GM19328 (cell line): ENCODE measurements at regions not wholly inside any gene's neighbourhood (a gene's known extent, or its start where the extent isn't known, plus 50 kb on each side); places are given as distances from the start of the nearest gene placed in this dataset.

Experiments
- ATAC-seq: cut with Tn5 transposase; IDR thresholded peaks from one replicate; pipeline ENCODE4 v1.9.1; 2021; ENCODE audit warnings: mild to moderate bottlenecking, moderate library complexity; ENCODE audit not compliant: unreplicated experiment

DNA sequence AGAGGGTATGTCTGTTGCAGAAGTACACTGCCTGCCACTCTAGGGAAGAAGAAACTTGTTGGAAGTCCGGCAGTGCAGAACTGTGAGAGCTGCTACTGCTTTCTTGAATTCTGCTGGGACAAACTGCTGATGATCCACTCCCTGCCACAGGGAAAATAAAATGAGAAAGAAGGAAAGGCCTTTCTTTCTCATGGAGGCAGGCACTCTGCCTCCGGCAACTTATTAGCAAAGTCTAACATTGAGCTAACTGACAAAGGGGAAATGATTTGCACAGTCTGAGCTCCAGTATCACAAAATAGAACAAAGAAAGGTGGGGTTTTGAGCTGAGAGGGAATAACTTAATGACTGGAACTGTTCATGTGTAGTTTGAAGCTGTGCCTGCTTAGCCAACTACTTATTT is 134.6 kb downstream of the AASDHPPT start:
- ATAC-seq: no peak

DNA sequence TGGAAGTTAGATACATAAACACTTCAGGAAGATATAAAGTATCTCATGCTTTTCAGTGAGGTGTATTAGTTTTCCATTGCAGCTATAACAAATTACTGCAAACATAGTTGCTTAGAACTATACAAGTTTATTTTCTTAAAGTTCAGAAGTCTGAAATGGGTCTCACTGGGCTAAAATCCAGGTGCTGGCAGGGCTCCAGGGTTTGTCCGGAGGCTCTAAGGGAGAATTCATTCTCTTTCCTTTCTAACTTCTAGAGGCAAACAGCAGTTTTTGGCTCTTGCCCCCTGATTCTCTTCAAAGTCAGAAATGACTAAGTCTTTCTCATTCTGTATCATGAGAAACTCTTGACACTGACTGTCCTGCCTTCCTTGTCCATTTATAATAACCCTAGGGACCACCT is 138.8 kb downstream of the AASDHPPT start:
- ATAC-seq: no peak

DNA sequence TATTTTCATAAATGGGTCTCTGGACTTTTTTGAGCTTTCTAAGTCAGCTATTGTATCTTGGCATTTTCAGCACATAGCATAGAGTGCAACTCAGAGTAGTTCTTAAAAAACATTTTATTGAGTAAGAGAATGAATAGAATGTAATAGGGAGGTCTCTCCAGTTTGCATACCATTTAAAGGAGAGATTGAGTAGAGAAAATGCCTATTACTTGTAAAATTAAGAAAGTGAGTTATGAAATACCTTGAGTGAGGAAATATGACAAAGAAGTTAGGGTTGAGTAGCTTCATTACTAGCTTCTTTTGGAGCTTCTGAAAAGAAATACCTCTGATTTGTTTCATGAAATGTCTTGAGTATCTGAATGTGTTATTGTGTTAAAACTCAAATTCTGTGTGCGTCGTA is 140.0 kb downstream of the AASDHPPT start:
- ATAC-seq: no peak

DNA sequence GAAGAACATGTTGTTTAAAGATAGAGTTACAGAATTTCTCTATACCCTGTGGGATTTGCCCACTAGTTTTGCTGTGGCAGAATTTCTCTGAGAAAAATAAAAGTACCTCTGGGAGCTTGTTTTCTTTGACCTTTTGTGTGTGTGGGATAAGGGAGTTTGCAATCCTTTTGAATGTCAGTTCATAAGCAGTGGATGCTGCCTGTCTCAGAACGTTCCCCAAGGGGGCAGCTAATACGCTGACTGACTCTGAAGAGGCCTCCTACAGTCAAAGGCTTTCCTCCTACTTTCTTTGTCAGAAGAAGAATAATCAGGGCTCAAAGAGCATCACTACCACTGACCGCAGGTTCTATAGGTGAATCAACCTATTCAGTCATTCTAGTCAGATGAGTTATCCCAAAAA is 140.6 kb downstream of the AASDHPPT start:
- no peak for ATAC-seq

DNA sequence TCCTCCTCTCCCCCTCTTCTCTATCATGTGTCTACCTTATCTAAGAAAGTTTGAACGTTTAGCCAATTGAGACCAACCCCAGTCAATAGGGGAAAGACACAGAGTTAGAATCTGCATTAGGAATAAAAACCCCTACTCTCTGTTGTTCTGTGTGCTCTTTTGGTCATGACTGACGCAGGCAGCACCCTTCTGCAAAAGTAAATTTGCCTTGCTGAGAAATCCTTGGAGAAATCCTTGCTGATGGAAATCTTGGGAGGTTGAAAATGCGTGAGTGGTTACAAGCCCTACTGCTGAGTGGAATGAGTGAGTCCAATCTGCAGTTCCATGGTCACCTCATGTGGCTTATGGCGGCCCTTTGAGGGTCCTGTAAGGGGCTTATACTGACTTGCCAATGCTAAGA is 145.2 kb downstream of the AASDHPPT start:
- ATAC-seq: no peak

DNA sequence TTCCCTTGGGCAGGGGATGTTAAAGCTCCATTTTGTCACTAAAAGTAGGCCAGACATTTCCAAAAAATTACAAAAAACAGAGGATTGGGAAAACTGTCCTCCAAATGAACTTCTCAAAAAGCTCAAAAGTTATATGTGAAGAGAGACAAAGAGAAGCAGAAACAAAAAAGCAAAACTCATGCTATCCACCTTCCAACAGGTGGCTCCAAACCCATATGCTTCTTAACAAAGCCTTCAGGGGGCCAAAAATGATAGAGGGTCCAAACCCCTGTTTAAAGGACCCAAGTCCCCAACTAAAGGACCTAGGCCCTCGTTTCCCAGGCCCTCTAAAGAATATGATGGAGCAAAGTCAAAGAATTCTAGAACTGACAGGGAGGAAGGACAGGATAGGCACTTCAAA is 146.7 kb downstream of the AASDHPPT start:
- no peak for ATAC-seq

DNA sequence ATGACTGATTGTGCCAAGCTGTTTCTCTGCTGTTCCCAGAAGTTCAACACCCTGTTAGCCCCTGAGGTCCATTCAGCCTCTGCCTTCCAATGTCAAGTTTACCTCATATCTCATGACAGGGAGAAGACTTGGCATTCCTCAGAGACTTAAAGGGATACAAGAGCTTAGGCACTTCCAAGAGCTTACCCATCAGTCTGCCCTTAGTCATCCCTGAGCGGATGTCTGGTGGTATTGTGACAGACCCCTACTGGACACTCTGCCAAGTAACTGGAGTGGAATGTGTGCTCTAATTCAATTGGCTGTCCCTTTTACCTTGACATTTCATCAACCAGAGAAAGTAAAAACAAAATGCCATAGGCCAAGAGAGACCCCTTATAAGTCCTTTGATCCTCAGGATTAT is 151.5 kb downstream of the AASDHPPT start:
- ATAC-seq: no peak

DNA sequence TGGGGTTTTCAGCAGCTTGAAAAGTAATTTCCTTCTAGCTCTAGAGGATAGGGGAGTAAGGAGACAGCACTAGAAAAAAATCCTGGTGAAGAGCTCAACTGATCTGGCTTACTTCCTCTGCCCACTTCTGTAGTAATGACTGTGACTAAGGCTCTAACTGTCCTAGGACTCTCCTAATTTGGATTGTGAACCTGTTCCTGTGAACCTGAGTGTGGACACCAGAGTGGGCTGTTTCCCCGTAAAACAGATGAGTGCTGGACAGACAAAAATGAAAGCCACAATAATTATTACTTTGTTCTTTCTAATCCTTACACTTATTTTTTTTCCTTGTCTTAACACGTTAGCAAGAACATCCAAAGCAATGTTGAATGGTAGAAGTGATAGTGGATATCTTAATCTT is 154.1 kb downstream of the AASDHPPT start:
- no peak for ATAC-seq

DNA sequence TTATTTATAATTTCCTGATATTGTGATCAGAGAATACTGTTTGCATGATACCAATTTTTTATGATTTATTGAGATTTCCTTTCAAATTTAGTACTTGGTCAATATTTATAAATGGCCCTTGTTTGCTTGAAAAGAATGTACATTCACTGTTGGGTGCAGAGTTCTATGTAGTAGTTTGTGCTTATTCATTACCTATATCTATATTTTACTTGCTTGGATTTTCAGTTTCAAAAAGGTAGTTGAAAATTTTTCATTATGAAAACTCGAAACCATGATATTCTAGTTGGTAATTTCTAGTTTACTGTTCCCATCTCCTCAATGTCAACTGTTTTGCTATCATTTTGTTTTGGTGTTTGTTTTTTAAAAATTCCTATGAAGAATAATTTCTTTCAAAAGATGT is 155.7 kb downstream of the AASDHPPT start:
- no peak for ATAC-seq

DNA sequence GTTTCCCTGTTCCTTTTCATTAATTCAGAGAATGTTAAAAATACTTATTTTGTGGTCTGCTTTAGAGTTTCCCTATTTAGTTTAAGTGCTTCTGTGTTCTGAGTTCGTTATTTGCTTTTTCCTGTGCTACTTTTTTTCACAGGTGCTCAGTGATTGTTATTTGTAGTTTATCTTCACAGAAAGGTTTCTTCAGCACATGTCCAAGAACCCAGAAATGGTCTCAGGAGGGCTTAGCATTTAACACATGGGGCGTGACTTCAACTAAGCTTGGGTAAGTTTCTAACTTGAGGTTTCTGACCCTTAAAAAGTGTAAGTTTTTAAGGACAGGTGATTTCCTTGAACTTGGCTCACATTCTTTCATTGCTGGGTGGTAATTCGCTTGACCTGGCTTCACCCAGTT is 157.3 kb downstream of the AASDHPPT start:
- no peak for ATAC-seq

DNA sequence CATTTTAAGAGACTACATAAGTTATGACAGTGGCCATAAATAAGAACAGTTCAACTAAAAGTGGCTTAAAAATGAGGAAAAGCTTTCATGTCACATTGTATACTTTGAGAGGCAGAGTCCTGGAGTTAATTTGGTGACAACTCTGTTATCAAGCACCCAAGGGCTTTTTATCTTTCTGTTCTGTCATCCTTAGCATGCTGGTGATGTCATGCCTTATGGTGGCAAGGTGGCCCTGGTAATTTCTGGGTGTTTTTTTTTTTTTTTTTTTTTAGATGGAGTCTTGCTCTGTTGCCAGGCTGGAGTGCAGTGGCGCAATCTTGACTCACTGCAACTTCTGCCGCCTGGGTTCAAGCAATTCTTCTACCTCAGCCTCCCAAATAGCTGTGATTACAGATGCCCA is 158.8 kb downstream of the AASDHPPT start:
- no peak for ATAC-seq

DNA sequence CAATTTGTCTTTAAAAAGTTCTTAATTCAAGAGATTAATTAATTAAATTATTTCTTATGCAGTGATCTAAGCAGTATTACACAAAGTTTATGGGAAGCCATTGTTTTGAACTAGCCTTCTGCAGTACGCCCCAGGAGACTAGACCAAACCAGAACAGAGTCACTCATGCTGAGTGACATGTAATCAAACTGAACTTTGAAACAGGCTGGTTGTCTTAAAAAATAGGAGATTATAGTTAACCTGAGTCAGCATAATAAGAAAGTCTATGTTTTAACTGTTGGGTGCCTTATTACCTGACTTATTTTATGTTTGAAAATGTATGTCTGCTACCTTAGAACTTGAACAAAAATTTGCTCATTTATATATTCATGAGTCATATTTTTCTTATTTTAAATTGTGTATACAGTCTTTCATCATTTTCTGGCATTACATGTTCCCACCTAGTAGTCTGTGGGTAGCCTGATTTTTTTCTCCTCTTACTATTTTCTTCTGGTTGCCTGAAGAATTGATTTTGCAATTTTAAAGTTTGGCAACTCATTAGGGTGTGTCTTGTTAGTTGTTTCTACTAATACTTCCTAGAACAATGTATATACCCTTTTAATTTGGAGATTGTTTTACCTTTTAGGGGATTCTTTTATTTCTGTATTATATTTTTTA is 161.4 kb downstream of the AASDHPPT start:
- no peak for ATAC-seq

DNA sequence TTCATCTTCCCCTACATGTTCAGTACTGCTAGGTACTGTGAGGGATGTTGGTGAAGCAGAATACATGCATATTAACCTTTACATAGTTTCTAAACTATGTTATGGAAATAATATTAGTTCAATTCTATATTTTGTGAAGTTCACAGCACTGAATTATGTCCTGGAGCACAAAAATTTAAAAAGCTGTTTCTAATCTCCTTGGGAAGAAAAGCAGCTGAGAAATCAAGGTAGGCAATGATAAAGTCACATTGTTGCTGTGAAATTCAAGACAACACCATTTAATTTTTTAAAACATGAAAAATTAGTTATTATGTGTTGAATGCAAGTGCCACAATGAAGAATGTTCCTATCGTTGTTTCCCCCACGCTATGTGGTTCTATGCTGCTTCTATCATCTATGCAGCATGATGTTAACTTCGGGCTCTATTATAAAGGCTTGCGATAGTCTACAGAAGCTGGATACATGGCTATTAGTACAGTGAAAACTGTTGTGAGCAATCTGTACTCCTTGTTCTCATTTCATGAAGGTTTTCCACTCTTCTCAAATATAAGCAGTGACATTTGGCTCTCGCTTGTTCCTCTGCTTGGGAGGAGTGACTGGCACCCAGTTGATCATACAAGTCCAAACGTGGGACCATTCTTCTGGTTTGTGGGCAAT is 164.3 kb downstream of the AASDHPPT start:
- ATAC-seq: no peak

DNA sequence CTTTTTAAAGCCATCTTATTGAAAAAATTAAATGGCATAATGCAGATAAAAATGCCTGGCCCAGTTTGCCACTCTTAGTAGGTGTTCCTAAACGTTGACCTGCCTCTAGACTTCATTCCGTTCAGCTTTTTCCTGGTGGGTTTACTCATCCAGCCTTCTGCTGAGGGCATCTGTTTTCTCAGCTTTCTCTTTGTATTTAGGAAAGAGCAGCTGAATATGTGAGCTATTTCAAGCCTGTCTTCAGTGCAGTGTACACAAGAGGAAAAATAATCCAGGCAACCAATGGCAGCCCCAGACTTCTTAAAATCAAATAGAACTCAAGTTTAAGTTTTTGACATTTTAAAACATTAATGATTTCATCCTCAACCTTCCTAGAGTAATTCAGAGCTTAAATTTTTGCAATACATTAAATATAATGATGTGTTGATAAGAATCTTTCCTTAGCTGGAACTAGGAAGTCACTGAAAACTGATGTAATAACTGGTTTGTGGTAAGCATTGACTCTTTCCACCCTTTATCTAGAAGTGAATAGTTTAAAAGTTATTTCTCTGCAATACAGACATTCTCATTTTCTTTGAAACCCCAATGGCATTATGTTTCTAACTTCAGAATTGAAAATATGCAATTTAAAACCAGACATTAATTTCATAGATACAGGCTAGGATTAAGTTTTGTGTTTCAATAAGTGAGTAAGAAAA is 165.4 kb downstream of the AASDHPPT start:
- ATAC-seq: no peak

DNA sequence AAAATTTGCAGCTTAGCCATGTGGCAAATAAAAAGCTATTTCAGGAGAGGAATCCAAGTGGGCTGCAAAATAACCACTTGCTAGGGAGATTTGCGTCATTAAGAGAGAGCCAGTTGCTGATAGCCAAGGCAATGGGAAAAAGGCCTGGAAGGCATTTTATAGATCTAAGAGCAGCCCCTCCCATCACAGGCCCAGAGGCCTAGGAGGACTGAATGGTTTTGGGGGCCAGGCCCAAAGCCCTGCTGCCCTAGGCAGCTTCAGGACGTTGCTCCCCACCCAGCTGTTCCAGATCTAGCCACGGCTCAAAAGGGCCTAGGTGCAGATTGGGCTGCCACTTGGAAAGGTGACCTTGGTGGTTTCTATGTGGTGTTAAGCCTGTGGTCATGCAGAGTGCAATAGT is 169.0 kb downstream of the AASDHPPT start:
- no peak for ATAC-seq

DNA sequence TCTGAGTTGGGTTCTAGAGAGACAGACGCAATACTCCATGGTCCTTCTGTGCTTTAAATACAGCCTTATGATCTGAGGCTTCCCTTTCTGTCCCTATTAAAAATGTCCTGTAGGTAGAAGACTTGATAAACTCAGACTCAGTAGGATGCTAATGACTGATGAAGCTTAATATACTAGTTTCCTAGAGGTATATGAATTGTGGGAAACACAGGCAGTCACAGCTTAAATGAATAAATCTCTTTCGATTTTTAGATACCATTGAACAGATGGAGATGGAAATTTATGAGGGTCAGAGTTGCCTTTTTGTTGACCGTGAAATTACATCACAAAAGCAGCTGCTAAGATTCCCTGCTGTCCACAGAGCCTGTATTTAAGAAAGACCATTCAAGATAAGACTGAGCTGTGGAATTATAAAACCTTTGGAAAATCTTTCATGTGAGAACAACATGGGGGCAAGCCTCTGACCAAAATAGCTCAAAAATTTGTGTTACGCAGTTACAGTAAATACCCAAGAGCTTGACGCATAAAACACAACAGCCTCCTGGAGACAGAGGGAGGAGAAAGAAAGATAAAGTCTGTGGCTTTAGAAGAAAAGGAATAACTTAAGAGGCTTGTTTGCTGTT is 172.3 kb downstream of the AASDHPPT start:
- ATAC-seq: no peak

DNA sequence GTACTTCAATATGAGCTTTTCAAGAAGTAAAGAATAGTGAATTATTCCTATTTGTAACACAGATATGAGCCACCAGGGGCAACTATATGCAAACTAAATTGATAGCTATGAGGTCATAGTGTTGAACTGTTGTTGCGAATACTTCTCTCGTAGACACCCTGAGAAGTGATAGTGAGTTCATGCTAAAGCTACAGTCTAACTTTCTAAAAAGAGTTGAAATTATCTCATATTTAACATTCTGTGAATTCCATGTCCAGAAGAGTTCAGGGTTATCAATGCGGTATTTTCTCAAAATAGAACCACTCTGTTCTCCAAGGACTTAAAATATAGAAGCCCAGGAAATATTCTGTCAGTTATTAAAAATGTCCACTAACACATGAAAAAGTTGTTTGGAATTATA is 185.4 kb downstream of the AASDHPPT start:
- ATAC-seq: no peak

DNA sequence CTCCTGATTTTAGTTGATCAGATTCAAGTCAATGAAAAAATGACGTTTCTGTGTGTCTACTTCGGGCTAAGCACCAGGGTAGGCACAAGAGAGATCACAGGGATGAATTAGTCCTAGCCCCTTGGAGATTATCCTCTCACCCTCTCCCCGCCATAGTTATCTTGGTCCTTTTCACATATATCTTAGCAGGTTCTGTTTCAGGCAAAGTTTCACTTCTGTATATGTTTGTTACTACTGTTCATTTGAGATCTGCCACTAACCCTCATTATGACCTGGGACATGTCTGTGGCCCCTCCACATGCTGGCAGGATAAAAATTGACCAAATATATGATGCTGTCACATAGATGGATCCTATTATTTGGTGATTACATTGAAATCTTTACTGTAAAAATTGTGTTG is 186.1 kb downstream of the AASDHPPT start:
- no peak for ATAC-seq

DNA sequence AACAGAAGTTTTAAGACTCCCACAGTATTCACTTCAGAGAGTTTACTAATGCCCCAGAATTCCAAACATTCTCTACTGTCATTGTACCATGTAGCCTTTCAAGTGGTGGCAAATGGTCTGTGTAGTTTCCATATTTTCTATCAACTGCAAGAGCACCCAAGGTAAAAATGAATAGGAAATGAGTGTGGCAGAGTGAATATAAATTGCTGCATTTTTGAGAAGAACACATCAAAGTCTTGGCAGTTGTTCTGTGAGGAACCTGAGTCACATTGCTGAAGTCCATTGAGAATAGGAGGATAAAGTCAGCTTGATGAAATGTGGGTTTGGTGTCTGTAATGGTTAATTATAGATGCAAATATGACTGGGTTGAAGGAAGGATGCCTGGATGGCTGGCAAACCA is 193.6 kb downstream of the AASDHPPT start:
- no peak for ATAC-seq

DNA sequence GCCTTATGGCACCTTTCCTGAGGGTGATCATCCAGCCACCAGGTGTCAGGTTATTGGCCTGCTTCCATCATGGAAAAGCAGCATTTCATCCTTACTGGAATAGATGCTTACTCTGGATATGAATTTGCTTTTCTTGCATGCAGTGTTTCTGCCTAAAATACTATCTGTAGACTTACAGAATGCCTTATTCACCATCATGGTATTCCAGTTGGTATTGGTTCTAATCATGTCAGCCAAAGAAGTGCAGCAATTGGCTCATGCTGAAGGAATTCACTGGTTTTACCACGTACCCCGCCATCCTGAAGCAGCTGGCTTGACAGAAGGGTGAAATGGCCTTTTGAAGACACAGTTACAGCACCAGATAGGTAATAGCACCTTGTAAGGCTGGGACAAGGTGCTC is 194.2 kb downstream of the AASDHPPT start:
- no peak for ATAC-seq

DNA sequence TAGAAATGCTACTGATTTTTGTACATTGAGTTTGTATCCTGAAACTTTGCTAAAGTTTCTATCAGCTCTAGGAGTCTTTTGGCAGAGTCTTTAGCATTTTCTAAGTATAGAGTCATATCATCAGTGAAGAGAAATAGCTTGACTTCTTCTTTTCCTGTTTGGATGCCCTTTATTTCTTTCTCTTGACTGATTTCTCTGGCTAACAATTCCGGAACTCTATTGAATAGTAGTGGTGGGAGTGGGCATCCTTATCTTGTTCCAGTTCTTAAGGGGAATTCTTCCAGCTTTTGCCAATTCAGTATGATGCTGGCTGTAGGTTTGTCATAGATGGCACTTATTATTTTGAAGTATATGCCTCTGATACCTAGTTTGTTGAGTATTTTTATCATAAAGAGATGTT is 197.7 kb downstream of the AASDHPPT start:
- no peak for ATAC-seq

DNA sequence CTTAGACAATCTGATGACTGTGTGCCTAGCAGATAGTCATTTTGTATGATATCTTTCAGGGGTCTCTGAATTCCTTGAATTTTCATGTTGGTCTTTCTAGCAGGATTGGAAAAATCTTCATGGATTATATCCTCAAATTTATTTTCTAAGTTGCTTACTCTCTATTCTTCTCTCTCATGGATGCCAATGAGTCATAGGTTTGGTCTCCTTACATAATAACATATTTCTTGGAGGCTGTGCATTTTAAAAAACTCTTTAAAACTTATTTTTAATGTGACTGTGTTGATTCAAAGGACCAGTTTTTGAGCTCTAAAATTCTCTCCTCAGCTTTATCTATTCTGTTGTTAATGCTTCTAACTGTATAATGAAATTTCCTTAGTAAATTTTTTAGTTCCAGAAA is 198.7 kb downstream of the AASDHPPT start:
- ATAC-seq: no peak
